Mesendoderm (in vitro differentiated cells): ENCODE measurements at regions not wholly inside any gene's neighbourhood (a gene's known extent, or its start where the extent isn't known, plus 50 kb on each side); places are given as distances from the start of the nearest gene placed in this dataset.
A peak's percentile ranks its signal among the peaks of the same experiment; 100 is the strongest.

ENCODE experiments used
- DNase-seq: peaks from one replicate; pipeline ENCODE4 v3.0.0; 2013
- H2AK5ac ChIP-seq: 2 replicates; pipeline ENCODE4 v1.6.1; 2013; ENCODE audit warnings: low read length, inconsistent platforms
- H2BK120ac ChIP-seq: 2 replicates; pipeline ENCODE4 v1.6.1; 2013; ENCODE audit warnings: low read depth, mild to moderate bottlenecking, low read length, moderate library complexity, mixed read lengths
- H2BK15ac ChIP-seq: replicated peaks from 2 replicates; pipeline ENCODE4 v1.6.1; 2013; ENCODE audit warnings: low read depth, mild to moderate bottlenecking, moderate library complexity
- H2BK5ac ChIP-seq: 2 replicates; pipeline ENCODE4 v1.6.1; 2013; ENCODE audit warnings: low read length, inconsistent platforms
- H3K18ac ChIP-seq: 2 replicates; pipeline ENCODE4 v1.6.1; 2013; ENCODE audit warnings: mild to moderate bottlenecking, low read length, mixed read lengths
- H3K23ac ChIP-seq: one replicate; pipeline ENCODE4 v1.6.1; 2013; ENCODE audit warnings: low read length
- H3K27ac ChIP-seq: 2 replicates; pipeline ENCODE4 v1.5.1; 2013; ENCODE audit warnings: low read depth, mild to moderate bottlenecking, inconsistent platforms, low read length, moderate library complexity
- H3K27me3 ChIP-seq: 2 replicates; pipeline ENCODE4 v1.6.1; 2013; ENCODE audit warnings: low read length, control low read depth, mild to moderate bottlenecking, inconsistent platforms; ENCODE audit not compliant: insufficient read depth, poor library complexity
- H3K36me3 ChIP-seq: 2 replicates; pipeline ENCODE4 v1.6.1; 2013; ENCODE audit warnings: low read length, inconsistent platforms; ENCODE audit not compliant: control insufficient read depth, insufficient read depth
- H3K4ac ChIP-seq: one replicate; pipeline ENCODE4 v1.6.1; 2013; ENCODE audit warnings: low read depth, mild to moderate bottlenecking, low read length, moderate library complexity
- H3K4me1 ChIP-seq: 2 replicates; pipeline ENCODE4 v1.6.1; 2013; ENCODE audit warnings: low read depth, low read length, inconsistent platforms; ENCODE audit not compliant: control insufficient read depth
- H3K4me2 ChIP-seq: 2 replicates; pipeline ENCODE4 v1.6.1; 2013; ENCODE audit warnings: low read length
- H3K4me3 ChIP-seq: 2 replicates; pipeline ENCODE4 v1.5.1; 2013; ENCODE audit warnings: mild to moderate bottlenecking, low read length
- H3K56ac ChIP-seq: one replicate; pipeline ENCODE4 v1.6.1; 2013; ENCODE audit warnings: low read length
- H3K79me1 ChIP-seq: 2 replicates; pipeline ENCODE4 v1.6.1; 2013; ENCODE audit warnings: low read length, inconsistent platforms
- H3K79me2 ChIP-seq: 2 replicates; pipeline ENCODE4 v1.6.1; 2013; ENCODE audit warnings: mild to moderate bottlenecking, low read length; ENCODE audit not compliant: control insufficient read depth, insufficient read depth
- H3K9ac ChIP-seq: 2 replicates; pipeline ENCODE4 v1.6.1; 2013; ENCODE audit warnings: low read length, inconsistent platforms
- H4K5ac ChIP-seq: one replicate; pipeline ENCODE4 v1.6.1; 2013; ENCODE audit warnings: low read length
- H4K8ac ChIP-seq: one replicate; pipeline ENCODE4 v1.6.1; 2013; ENCODE audit warnings: low read depth, mild to moderate bottlenecking, control low read depth, low read length, moderate library complexity
- WGBS: extraction: QIAGEN DNeasy Blood & Tissue Kit; methylation state at CpG from one replicate; pipeline ENCODE4 v1.1.7; 2013; ENCODE audit warnings: low lambda C conversion rate, missing lambda C conversion rate; ENCODE audit not compliant: insufficient coverage; ENCODE audit errors: extremely low coverage; 5-methylcytosine and 5-hydroxymethylcytosine counted together

DNA sequence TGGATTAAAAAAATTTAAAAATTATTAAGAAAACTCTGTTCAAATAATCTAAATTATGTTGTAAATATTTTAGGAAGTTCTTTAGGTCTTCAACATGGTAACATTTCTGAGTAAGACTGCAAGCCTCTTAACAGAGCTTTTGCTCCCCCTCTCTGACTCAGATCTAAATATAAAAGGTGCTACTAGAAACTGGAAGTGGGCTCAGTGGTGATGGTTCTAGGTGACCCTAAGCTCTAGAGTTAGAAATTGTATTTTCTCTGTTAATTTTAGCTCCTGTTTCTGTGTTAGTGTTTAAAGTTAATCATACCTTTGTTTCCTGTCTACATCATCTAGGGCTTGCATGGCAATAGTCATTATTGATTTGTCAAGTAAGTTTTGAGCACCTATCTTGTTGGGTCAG is 159.9 kb upstream of the MEIS2 start:
- H2BK15ac ChIP-seq, result no peak overlapping the region
- DNase-seq, result no peak
- no peaks in the 10 kb centered on the region for H3K79me1 ChIP-seq
- H4K8ac ChIP-seq, result no peak overlapping the region
- H3K4me3 ChIP-seq, result no peak overlapping the region
- no peak overlapping the region for H3K56ac ChIP-seq
- no peak overlapping the region for H2AK5ac ChIP-seq
- H3K27me3 ChIP-seq, result no peaks in the 10 kb centered on the region
- no peaks in the 10 kb centered on the region for H3K36me3 ChIP-seq
- H2BK5ac ChIP-seq, result no peak overlapping the region
- no peaks in the 10 kb centered on the region for H3K4me1 ChIP-seq
- H3K18ac ChIP-seq, result no peak overlapping the region
- H3K27ac ChIP-seq, result no peak overlapping the region
- H3K79me2 ChIP-seq, result no peaks in the 10 kb centered on the region
- H4K5ac ChIP-seq, result no peak overlapping the region
- H3K23ac ChIP-seq, result no peak overlapping the region
- H3K4me2 ChIP-seq, result no peak overlapping the region
- H3K9ac ChIP-seq, result no peak overlapping the region
- H2BK120ac ChIP-seq, result no peak overlapping the region
- H3K4ac ChIP-seq, result no peak overlapping the region

DNA sequence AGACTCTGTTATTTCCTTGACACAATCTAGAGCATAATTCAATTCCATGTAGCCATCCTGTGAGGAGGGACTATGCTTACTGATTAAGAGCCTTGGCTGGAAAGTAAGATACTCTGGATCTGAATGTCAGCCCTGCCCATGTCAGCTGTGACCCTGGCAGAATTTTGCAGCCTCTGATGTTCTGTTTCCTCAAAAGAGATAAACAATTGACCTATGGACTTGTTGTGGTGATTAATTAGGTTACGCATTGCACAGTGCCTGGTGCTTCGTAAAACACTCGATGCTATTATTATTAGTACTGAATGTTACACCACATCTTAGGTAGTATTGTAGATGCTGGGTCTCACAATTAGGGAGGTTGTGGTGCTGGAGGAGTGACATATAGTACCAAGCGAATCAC is 161.3 kb upstream of the MEIS2 start:
- no peaks in the 10 kb centered on the region for H3K27me3 ChIP-seq
- H2BK15ac ChIP-seq, result no peak overlapping the region
- no peak overlapping the region for H3K56ac ChIP-seq
- no peaks in the 10 kb centered on the region for H3K79me2 ChIP-seq
- no peaks in the 10 kb centered on the region for H3K79me1 ChIP-seq
- no peak overlapping the region for H2AK5ac ChIP-seq
- H3K4me1 ChIP-seq, result no peaks in the 10 kb centered on the region
- H3K4ac ChIP-seq, result no peak overlapping the region
- H3K23ac ChIP-seq, result no peak overlapping the region
- no peak overlapping the region for H2BK5ac ChIP-seq
- no CpG with 5 or more reads among the region's 4 CpGs for WGBS
- no peak overlapping the region for H3K18ac ChIP-seq
- H3K27ac ChIP-seq, result no peak overlapping the region
- H4K5ac ChIP-seq, result no peak overlapping the region
- no peak for DNase-seq
- H4K8ac ChIP-seq, result no peak overlapping the region
- H2BK120ac ChIP-seq, result no peak overlapping the region
- no peak overlapping the region for H3K4me3 ChIP-seq
- no peak overlapping the region for H3K4me2 ChIP-seq
- H3K36me3 ChIP-seq, result no peaks in the 10 kb centered on the region
- H3K9ac ChIP-seq, result no peak overlapping the region

DNA sequence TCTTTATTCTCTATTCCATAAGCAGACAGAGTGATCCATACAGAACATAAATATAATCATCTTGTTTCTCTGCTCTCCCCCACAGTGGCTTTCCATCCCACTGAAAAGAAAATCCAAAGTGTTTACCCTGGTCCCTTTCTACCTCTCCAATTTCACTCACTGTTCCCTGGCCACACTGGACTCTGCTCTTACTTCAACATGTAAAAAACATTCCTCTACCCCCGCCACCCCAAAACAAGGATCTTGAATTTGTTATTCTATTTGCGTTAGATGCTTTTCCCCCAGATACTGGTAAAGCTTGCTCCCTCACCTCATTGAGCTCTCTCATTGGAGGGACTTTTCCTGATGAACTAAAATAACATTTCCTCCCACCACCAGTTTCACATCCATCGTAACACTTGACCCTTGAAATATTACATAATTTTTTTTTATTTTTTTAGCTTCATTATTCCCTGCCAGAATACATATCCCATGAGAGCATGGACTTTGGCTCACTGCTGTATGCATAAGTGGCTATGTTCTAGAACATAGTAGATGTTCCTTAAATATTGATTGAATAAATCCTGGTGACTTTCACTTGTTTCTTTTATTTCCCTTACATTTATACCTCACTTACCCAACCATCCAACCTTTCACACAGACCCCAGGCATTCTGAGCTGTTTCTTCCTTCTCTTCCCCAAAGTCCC is 162.7 kb upstream of the MEIS2 start:
- no peaks in the 10 kb centered on the region for H3K36me3 ChIP-seq
- H3K18ac ChIP-seq, result no peak overlapping the region
- no peak overlapping the region for H2BK5ac ChIP-seq
- no peak overlapping the region for H4K5ac ChIP-seq
- no peak overlapping the region for H2BK120ac ChIP-seq
- H3K79me2 ChIP-seq, result no peaks in the 10 kb centered on the region
- H3K4me1 ChIP-seq, result no peaks in the 10 kb centered on the region
- no peak overlapping the region for H3K9ac ChIP-seq
- H3K4me2 ChIP-seq, result no peak overlapping the region
- H2AK5ac ChIP-seq, result no peak overlapping the region
- H3K4ac ChIP-seq, result no peak overlapping the region
- no peak overlapping the region for H3K4me3 ChIP-seq
- H4K8ac ChIP-seq, result no peak overlapping the region
- H3K27me3 ChIP-seq, result no peaks in the 10 kb centered on the region
- no peak overlapping the region for H3K56ac ChIP-seq
- no peak overlapping the region for H2BK15ac ChIP-seq
- no peaks in the 10 kb centered on the region for H3K79me1 ChIP-seq
- no peak overlapping the region for H3K27ac ChIP-seq
- DNase-seq, result no peak
- H3K23ac ChIP-seq, result no peak overlapping the region
- whole genome bisulfite sequencing, result no CpG with 5 or more reads among the region's 3 CpGs

DNA sequence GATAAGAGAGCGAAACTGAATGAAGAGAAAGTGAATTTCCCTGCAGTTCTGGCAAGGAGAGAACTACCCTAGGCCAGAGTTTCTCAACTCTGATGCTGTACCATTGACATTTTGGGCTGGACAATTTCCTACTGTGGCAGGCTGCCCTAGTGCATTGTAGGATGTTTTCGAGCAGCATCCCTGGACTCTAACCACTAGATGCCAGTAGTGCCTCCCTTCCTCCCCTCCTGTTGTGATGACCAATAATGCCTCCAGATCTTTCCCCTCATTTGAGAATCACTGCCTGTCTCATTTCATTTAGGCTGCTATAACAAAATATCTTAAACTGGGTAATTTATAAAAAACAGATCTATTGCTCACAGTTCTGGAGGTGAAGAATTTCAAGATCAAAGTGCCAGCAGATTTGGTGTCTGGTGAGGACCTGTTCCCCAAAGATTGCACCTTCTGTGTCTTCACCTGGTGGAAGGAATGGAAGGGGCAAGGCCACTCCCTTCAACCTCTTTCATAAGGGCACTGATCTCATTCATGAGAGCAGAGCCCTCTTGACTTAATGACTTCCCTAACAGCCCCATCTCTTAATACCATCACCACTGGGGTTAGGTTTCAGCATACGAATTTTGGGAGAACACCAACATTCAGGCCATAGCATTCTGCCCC is 188.9 kb upstream of the MEIS2 start:
- H3K9ac ChIP-seq, result no peak overlapping the region
- no peak overlapping the region for H4K8ac ChIP-seq
- no peak overlapping the region for H2BK120ac ChIP-seq
- H3K56ac ChIP-seq, result no peak overlapping the region
- no peaks in the 10 kb centered on the region for H3K79me1 ChIP-seq
- no CpG with 5 or more reads among the region's 3 CpGs for WGBS
- no peak overlapping the region for H3K4me3 ChIP-seq
- no peak overlapping the region for H3K4ac ChIP-seq
- no peak overlapping the region for H3K23ac ChIP-seq
- H4K5ac ChIP-seq, result no peak overlapping the region
- no peak overlapping the region for H2BK5ac ChIP-seq
- no peaks in the 10 kb centered on the region for H3K79me2 ChIP-seq
- no peak overlapping the region for H2BK15ac ChIP-seq
- H2AK5ac ChIP-seq, result no peak overlapping the region
- no peak overlapping the region for H3K18ac ChIP-seq
- DNase-seq, result peak; percentile 71
- H3K27ac ChIP-seq, result no peak overlapping the region
- no peak overlapping the region for H3K4me2 ChIP-seq
- H3K36me3 ChIP-seq, result no peaks in the 10 kb centered on the region
- no peaks in the 10 kb centered on the region for H3K27me3 ChIP-seq
- H3K4me1 ChIP-seq, result no peaks in the 10 kb centered on the region

DNA sequence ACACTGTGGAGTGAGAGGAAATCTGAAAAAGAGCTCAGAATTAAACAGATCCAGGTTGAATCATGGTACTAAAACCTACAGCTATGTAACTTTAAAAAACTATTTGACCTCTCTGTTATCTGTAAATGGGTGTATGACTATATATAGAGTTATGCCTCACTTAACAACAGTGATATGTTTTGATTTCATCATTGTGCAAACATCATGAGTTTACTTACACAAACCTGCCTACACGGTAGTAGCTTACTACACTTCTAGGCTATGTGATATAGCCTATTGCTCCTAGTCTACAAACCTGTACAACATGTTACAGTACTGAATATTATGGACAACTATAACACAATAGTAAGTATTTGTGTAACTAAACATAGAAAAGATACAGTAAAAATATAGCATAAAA is 191.6 kb upstream of the MEIS2 start:
- no peak for DNase-seq
- no CpG with 5 or more reads among the region's 1 CpG for WGBS
- no peak overlapping the region for H2AK5ac ChIP-seq
- no peaks in the 10 kb centered on the region for H3K27me3 ChIP-seq
- no peak overlapping the region for H3K4me2 ChIP-seq
- no peak overlapping the region for H3K9ac ChIP-seq
- H3K27ac ChIP-seq, result no peak overlapping the region
- H3K23ac ChIP-seq, result no peak overlapping the region
- H4K8ac ChIP-seq, result no peak overlapping the region
- no peak overlapping the region for H3K4me3 ChIP-seq
- no peaks in the 10 kb centered on the region for H3K79me2 ChIP-seq
- H3K18ac ChIP-seq, result no peak overlapping the region
- no peak overlapping the region for H3K56ac ChIP-seq
- no peaks in the 10 kb centered on the region for H3K4me1 ChIP-seq
- H3K79me1 ChIP-seq, result no peaks in the 10 kb centered on the region
- H3K36me3 ChIP-seq, result no peaks in the 10 kb centered on the region
- no peak overlapping the region for H2BK15ac ChIP-seq
- no peak overlapping the region for H4K5ac ChIP-seq
- H2BK120ac ChIP-seq, result no peak overlapping the region
- H3K4ac ChIP-seq, result no peak overlapping the region
- H2BK5ac ChIP-seq, result no peak overlapping the region

DNA sequence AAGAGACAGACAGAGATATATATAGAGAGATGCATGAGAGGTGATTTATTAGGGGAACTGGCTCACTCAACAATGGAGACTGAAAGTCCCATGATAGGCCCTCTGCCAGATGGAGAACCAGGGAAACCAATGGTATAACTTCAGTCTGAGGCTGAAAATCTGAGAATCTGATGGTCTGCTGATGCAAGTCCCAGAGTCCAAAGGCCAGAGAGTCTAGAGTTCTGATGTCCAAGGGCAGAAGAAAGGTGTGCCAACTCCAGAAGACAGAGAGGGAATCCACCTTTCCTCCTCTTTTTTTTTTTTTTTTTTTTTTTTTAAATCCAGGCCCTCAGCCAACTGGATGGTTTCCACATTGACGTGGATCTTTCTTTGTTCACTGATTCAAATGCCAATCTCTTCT is 197.9 kb upstream of the MEIS2 start:
- Histone ChIP-seq H3K79me1 (no peaks in the 10 kb centered on the region), H3K27ac (no peak overlapping the region), H3K18ac (no peak overlapping the region), H3K23ac (no peak overlapping the region), H2BK5ac (no peak overlapping the region), H3K27me3 (no peaks in the 10 kb centered on the region), H3K4me3 (no peak overlapping the region), H3K9ac (no peak overlapping the region), H2BK15ac (no peak overlapping the region), H3K4me1 (no peaks in the 10 kb centered on the region), H3K36me3 (no peaks in the 10 kb centered on the region), H3K56ac (no peak overlapping the region), H3K4me2 (no peak overlapping the region), H2AK5ac (no peak overlapping the region), H3K79me2 (no peaks in the 10 kb centered on the region), H4K5ac (no peak overlapping the region), H4K8ac (no peak overlapping the region), H3K4ac (no peak overlapping the region), H2BK120ac (no peak overlapping the region)
- DNase-seq, result no peak
- WGBS, result no CpG with 5 or more reads among the region's 1 CpG
